Glutamatergic neuron (in vitro differentiated cells): ENCODE measurements at regions not wholly inside any gene's neighbourhood (a gene's known extent, or its start where the extent isn't known, plus 50 kb on each side); places are given as distances from the start of the nearest gene placed in this dataset.

ENCODE experiments used
- DNase-seq: peaks from one replicate; pipeline ENCODE4 v3.0.0; 2022
- H3K27ac Mint-ChIP-seq: one replicate; pipeline ENCODE4 v1.8.0; 2020; ENCODE audit warnings: mild to moderate bottlenecking, mixed read lengths, inconsistent platforms; ENCODE audit not compliant: unreplicated experiment
- H3K27me3 Mint-ChIP-seq: one replicate; pipeline ENCODE4 v1.8.0; 2020; ENCODE audit warnings: mild to moderate bottlenecking, moderate library complexity, mixed read lengths, inconsistent platforms; ENCODE audit not compliant: unreplicated experiment
- H3K36me3 Mint-ChIP-seq: one replicate; pipeline ENCODE4 v1.8.0; 2020; ENCODE audit warnings: mild to moderate bottlenecking, mixed read lengths, inconsistent platforms; ENCODE audit not compliant: unreplicated experiment
- H3K4me1 Mint-ChIP-seq: one replicate; pipeline ENCODE4 v1.8.0; 2020; ENCODE audit warnings: mild to moderate bottlenecking, low read depth, mixed read lengths, inconsistent platforms; ENCODE audit not compliant: unreplicated experiment
- H3K4me3 Mint-ChIP-seq: one replicate; pipeline ENCODE4 v1.8.0; 2020; ENCODE audit warnings: mild to moderate bottlenecking, mixed read lengths, inconsistent platforms; ENCODE audit not compliant: unreplicated experiment
- H3K9me3 Mint-ChIP-seq: one replicate; pipeline ENCODE4 v1.8.0; 2020; ENCODE audit warnings: mild to moderate bottlenecking, moderate library complexity, mixed read lengths, inconsistent platforms; ENCODE audit not compliant: unreplicated experiment
- TF ChIP-seq, protein P1 (sequence below): fragments of 200-600 bp; sonication (generic); IDR thresholded peaks from one replicate; pipeline ENCODE4 v1.5.0; 2021; ENCODE audit not compliant: partially characterized antibody, unreplicated experiment

DNA sequence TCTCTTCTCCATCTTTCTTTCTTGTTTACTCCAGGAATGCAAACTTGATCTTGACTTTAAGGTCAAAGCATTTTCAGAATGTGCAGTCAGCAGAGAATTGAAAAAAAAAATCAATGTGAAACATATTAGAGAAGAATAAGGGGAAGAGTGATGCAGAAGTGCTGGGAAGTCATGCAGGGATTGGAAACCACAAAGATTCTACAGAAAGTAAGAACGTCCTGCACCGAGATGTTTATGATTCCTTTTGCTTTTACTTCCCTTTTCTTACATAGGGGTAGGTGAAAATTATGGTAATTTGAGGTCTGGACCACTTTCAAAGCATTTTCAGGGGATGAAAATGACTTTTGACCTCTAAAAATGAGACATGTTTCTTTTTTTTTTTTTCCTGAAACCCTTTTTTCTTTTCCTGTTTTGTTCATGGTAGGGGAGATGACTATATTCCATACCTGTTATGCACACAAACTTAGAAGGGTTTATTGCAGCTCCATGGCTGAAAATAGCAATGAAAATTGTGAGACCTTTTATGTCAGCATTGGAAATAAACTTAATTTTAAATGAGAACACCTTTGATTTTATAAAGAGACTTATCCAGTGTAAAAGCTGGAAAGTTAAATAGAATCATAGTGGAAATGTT, 623.5 kb upstream of the TBL1XR1 start:
- Mint-ChIP-seq H3K36me3 (no peaks in the 10 kb centered on the region), H3K9me3 (no peaks in the 10 kb centered on the region), H3K4me1 (no peaks in the 10 kb centered on the region), H3K27me3 (no peaks in the 10 kb centered on the region), H3K27ac (no peak overlapping the region), H3K4me3 (no peak overlapping the region)
- TF ChIP-seq, protein P1, sequence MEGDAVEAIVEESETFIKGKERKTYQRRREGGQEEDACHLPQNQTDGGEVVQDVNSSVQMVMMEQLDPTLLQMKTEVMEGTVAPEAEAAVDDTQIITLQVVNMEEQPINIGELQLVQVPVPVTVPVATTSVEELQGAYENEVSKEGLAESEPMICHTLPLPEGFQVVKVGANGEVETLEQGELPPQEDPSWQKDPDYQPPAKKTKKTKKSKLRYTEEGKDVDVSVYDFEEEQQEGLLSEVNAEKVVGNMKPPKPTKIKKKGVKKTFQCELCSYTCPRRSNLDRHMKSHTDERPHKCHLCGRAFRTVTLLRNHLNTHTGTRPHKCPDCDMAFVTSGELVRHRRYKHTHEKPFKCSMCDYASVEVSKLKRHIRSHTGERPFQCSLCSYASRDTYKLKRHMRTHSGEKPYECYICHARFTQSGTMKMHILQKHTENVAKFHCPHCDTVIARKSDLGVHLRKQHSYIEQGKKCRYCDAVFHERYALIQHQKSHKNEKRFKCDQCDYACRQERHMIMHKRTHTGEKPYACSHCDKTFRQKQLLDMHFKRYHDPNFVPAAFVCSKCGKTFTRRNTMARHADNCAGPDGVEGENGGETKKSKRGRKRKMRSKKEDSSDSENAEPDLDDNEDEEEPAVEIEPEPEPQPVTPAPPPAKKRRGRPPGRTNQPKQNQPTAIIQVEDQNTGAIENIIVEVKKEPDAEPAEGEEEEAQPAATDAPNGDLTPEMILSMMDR: no peak
- DNase-seq: no peak

DNA sequence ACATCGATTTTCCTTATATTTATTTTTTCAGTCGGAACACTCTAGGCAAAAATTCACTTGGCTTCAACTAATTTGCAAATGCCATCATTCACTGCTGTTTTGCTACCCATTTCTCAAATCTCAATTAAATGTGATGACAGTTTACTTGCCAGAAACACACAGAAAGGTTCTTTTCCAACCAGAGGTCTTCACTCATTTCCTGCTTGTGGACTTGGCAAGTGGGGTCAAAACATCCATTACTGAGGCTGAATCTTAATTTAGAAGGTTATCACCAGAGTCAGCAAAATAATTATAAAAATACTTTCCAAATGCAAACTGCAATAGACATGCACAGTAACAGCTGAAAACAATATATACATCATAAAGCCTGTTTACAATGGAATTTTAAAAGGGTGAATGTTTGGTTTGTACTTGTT, 625.4 kb upstream of the TBL1XR1 start:
- TF ChIP-seq, protein P1: no peak
- DNase-seq: no peak
- H3K27ac Mint-ChIP-seq: no peak overlapping the region
- no peaks in the 10 kb centered on the region for H3K9me3 Mint-ChIP-seq
- no peak overlapping the region for H3K4me3 Mint-ChIP-seq
- H3K27me3 Mint-ChIP-seq: no peaks in the 10 kb centered on the region
- H3K4me1 Mint-ChIP-seq: no peaks in the 10 kb centered on the region
- no peaks in the 10 kb centered on the region for H3K36me3 Mint-ChIP-seq

DNA sequence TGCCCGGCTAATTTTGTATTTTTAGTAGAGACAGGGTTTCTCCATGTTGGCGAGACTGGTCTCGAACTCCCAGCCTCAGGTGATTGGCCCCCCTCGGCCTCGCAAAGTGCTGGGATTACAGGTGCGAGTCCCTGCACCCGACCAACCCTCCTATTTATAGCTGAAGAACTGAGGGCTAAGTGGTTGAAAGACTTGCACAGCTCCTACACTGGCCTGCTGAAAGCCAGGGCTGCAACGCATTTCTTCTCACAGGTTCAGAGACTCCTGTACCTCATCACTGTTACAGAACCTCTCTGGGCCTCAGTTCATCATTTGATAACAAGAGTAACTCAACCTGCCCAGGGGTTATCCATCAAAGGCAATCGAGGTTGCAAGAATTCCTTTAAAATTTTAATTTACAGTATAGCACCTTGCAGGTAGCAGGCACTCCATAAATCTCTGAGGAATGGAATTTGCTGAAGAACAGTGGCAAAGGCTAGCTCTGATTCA, 626.5 kb upstream of the TBL1XR1 start:
- H3K36me3 Mint-ChIP-seq: no peaks in the 10 kb centered on the region
- no peaks in the 10 kb centered on the region for H3K4me1 Mint-ChIP-seq
- no peak overlapping the region for H3K4me3 Mint-ChIP-seq
- TF ChIP-seq, protein P1: no peak
- H3K27me3 Mint-ChIP-seq: no peaks in the 10 kb centered on the region
- H3K27ac Mint-ChIP-seq: no peak overlapping the region
- DNase-seq: no peak
- H3K9me3 Mint-ChIP-seq: no peaks in the 10 kb centered on the region

DNA sequence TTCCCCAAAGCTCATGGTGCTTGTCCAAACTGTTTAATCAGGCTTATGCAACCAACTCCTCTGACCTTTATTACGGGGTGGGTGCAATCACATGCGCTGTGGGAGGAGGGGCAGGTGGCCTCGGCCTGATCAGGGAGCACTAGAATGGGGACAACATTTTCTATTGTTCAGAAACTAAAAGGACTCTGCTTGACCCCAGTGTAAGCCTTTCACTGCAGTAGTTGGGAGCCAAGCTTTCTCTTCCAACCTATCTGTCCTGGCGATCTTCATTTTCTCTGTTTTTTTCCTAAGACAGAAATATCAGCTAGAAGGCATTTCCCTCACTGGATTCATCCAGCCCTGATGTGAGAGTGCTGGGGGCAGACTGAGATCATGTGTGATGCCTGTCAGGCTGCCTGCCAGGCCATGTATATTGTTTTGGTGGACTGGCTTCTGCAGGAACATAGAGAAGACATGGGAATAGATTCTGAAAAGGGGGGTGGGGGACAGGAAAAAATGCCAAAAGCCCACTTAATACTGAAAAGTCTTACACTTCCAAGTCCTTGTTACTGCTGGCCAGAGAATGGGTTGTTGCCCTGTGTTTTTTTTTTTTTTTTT, 627.0 kb upstream of the TBL1XR1 start:
- Mint-ChIP-seq H3K27ac (no peak overlapping the region), H3K4me1 (no peaks in the 10 kb centered on the region), H3K4me3 (no peak overlapping the region), H3K9me3 (no peaks in the 10 kb centered on the region), H3K27me3 (no peaks in the 10 kb centered on the region), H3K36me3 (no peaks in the 10 kb centered on the region)
- DNase-seq: no peak
- TF ChIP-seq, protein P1: no peak

DNA sequence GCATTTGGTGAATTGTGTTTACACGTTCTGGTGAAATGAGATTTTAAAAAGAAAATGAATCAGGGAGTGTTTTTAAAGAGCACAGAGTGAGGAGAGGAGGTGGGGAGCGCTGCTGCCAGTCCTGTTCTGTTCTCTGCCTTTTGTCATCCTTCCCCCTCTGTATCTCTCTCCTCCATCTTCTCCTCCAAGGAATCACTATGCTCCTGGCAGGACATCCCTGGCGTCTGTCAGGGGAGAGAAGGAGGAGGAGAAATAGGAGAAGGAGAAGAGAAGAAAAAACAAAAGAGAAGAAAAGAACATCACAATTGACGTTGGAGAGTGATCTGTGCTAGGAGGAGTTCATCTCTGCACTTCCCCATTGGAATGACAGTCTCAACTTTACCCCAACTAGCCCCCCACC, 627.6 kb upstream of the TBL1XR1 start:
- DNase-seq: no peak
- Mint-ChIP-seq H3K27me3 (no peaks in the 10 kb centered on the region), H3K4me1 (no peaks in the 10 kb centered on the region), H3K9me3 (no peaks in the 10 kb centered on the region), H3K36me3 (no peaks in the 10 kb centered on the region), H3K4me3 (no peak overlapping the region), H3K27ac (no peak overlapping the region)
- TF ChIP-seq, protein P1: no peak
